GM21717 (cell line): ENCODE measurements at regions not wholly inside any gene's neighbourhood (a gene's known extent, or its start where the extent isn't known, plus 50 kb on each side); places are given as distances from the start of the nearest gene placed in this dataset.
"Not testable (repeated sequence)": the region's sequence is repeated elsewhere in the genome, so short reads cannot be mapped to it uniquely, and the experiment has no call there.

Experiments used
- ATAC-seq: cut with Tn5 transposase; IDR thresholded peaks from one replicate; pipeline ENCODE4 v1.9.1; 2021; ENCODE audit warnings: mild to moderate bottlenecking, moderate library complexity; ENCODE audit not compliant: unreplicated experiment

DNA sequence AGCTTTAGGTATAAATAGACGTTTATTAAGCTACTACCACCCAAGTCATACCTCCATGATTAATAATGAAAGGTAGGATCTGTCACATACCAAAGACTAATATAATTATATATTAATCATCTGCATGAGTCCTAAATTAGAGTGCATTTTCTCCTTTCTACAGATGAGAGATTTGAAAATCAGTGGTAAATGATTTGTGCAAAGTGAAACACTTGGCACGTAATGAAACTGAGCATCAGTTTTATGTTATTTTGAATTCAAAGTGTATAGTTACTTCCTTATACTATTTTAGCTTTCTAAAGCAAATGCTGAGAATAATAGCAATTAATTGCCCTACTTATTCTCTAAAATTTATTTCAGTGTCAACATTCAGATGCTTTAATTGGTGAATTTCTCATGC, 615.3 kb downstream of the TRIB2 start:
- ATAC-seq, result no peak

DNA sequence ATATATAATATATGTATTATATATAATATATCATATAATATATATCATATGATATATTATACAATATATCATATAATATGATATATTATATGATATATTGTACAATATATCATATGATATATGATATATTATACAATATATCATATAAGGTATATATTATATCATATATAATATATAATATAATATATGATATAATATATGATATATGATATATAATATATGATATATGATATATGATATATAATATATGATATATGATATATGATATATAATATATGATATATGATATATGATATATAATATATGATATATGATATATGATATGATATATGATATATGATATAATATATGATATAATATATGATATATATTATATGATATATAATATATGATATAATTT, 617.3 kb downstream of the TRIB2 start:
- not testable (repeated sequence) for ATAC-seq

GRCh38 chr2:13334545-13334944, 617.8 kb downstream of the TRIB2 start:
- ATAC-seq, result no peak

- no peak for ATAC-seq
Measured at GRCh38 chr2:13335862-13336535, 619.3 kb downstream of the TRIB2 start.

GRCh38 chr2:13351068-13351467, 634.3 kb downstream of the TRIB2 start:
- ATAC-seq, result no peak

DNA sequence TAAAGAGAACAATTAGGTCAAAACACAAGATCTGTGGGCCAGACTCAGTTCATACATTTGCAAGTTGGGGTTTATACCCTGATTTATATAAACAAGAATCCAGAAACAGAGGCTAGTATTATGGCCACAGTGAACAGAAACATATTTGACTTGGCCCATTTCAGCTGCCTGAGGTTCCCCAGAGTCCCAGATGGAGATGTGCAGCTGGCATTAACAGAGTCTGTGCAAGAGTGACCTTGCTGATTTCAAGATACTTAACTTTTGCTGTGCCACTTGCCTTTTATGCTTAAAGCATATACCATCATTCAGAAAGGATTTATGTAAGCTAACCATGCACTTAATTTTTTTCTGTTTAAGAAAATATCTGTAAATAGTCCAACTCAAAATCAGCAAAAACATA, 636.3 kb downstream of the TRIB2 start:
- ATAC-seq, result no peak

DNA sequence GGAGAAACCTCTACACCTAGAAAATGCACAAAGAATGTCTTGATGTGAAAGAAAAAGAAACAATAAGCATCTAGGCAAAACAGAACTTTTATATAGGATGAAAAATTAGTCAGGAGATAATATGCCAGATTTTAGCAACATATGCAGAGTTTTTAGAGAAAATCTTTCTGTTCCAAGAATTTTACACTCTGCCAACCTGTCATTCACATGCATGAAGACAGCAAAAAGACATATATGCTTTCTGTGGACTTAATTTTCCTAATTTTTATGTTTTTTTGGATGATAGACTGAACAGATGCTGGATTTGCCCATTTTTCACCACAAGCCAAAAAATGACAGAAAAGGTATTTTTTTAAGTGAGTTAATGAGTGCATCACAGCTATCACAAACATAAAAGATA, 637.3 kb downstream of the TRIB2 start:
- ATAC-seq, result no peak

- not testable (repeated sequence) for ATAC-seq
Measured at GRCh38 chr2:13381928-13382327, 665.2 kb downstream of the TRIB2 start.

DNA sequence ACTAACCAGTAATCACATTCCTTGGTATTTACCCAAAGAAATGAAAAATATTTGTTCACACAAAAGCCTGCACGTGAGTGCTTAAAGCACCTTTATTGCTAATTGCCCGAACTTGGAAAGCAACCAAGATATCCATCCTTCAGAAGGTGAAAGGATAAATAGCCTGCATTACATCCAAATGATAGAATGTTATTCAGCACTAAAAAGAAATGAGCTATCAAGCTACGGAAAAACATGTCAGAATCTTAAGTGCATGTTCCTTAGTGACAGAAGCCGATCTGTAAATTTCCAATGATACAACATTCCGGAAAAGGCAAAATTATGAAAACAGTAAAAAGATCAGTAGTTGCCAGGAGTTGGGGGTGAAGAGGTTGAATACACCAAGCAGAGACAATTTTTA, 672.4 kb downstream of the TRIB2 start:
- ATAC-seq, result not testable (repeated sequence)

DNA sequence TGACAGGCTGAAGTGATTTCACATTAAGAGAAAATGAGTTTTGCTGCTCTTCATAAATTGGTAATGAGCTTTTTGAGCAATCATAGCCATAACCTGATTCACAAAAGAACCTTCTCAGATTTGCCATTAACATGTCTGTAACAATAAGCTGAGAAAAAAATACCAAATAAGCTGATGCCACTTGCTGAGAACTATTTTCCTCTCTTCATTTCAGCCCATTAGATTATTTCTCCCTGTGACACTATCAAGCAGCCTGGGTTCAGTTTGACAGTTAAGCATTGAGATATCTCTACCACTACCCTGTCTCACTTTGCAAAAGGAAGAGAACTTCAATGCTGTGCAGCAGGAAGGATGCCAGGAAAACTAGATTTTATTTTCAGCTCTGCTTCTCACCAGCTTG, 673.9 kb downstream of the TRIB2 start:
- no peak for ATAC-seq

DNA sequence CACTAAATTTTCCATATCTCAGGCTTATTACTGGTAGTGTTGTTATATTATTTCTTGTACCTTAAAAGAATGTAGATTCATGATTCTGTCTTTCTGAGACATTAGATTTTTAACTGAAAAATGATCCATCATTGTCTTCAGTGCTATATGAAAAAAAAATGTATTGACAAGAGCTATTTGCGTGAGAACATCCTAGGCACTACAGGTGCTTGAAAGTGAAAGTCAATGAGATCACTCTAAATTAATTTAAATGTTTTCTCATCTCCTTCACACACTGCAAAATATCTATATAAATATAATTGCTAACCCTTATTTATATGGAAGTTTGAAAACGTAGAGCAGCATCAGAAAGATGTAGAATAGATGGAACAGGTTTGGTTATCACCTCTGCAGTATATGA, 684.6 kb downstream of the TRIB2 start:
- ATAC-seq, result no peak

DNA sequence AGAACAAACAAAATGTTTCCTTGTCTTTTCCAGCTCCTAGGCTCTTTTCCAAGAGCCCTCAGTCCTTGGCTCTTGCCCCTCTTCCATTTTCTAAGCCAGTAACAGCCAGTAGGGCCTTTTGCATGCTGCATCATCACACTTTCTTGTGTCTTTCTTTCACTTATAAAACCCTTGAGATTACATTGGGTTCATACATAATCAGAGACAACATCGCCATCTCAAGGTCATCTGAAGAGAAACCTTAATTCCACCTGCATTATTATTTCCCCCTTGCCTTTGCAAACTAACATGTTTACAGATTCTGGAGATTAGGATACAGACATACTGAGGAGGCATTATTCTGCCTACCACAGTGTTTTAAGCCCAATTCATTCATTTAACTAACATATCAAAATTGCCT, 697.3 kb downstream of the TRIB2 start:
- no peak for ATAC-seq

DNA sequence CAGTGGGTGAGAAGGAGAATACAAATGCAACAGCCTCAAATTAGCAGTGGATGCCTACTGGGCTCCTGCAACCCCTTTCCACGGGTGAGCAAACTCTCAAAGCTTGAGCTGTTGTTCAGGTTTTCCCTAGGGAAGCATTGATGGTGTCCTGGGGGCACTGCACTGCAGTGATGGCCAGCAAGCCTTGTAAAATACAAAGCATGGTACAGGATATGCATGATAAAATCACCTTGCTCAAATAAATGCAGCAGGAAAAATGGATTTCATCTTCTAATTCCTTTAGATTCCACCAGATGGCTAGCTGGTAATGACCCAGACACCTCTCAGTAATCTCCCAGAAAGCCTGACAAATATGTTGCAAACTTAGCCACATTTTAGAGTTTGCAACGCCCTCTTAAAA, 698.2 kb downstream of the TRIB2 start:
- ATAC-seq, result no peak

- ATAC-seq, result no peak
Measured at GRCh38 chr2:13433954-13434353, 717.2 kb downstream of the TRIB2 start.

DNA sequence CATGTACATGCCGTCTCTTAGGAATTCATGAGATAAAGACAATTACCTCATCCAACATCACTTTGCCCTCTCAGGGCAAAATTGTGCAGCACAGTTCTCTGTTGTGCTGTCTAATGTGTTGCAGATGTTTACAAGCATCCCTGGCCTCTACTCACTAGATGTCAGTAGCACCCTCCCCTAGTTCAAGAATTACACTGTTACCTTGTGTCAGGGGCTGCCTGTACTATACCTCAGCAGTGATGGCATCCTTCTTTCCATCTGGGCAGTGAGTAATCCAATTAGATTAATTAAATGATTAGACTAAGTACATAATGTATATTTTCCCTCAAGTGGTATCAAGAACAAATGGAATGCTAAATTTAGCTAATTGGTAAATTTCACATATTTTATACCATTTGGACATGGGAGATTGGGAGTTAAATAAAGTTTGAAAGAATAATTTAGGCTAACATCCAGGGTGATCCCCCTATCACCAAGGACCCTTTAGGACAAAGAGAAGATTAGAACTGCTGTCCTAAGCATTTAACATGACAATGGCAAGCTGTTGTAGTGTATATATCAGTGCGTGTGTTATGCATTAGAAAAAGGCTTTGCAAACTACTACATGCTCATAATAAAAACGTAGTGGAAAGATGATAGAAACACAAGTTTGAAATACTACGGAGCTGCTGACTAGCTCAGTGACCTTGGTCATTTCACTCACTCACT, 727.0 kb downstream of the TRIB2 start:
- ATAC-seq, result not testable (repeated sequence)

DNA sequence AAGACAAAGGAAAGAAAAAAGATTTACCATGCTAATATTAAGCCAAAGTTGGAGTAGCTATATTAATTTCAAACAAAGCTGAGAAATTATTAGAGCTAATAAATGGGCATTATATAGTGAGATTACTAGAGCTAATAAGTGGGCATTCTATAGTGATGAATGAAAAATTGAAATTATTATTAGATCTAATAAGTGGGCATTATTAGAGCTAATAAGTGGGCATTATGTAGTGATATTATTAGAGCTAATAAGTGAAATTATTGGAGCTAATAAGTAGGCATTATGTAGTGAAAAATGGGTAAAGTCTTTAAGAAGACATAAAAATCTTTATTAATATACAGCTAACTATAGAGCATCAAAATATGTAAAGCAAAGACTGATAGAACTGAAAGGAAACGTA, 745.7 kb downstream of the TRIB2 start:
- no peak for ATAC-seq

- no peak for ATAC-seq
Measured at GRCh38 chr2:13466076-13466475, 749.3 kb downstream of the TRIB2 start.

- ATAC-seq, result peak; percentile 77
Measured at GRCh38 chr2:13474538-13474937, 757.8 kb downstream of the TRIB2 start.

DNA sequence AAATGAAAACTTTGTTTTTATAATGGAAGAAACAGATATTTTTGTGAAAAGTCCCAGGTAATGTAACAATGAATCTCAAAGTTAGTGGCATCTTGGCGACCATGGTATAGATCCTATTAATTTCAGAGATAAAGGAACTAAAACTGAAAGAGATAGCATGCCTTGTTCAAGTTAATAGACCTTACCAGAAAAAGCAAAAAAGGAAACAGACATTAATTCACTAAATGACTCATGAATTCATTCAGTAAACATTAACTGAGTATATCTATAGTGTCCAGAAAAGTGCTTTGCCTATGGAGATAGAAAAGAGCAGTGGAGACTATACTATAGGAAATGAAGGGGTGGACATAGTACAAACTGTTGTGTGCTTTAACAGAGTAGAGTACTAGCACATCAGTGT, 763.3 kb downstream of the TRIB2 start:
- ATAC-seq, result peak; percentile 92

GRCh38 chr2:13481201-13481600, 764.5 kb downstream of the TRIB2 start:
- ATAC-seq, result no peak

DNA sequence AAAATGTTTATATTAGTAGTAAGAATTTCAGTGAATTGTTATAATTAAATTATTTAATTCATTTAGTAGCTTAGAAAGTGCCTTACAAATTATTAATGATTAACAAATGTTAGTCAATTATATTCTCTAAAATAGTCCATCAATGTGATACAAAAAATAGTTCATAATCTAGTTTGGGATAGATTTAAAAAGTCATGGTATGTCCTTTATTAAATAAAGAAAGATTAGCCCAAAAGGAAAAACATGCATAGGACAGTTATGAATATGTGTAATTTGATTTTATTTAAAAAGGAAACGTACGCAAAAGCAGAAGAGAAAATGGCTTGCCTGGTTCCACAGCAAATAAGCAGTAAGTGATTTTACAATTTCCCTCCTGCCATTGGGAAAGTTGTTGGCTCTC, 768.5 kb downstream of the TRIB2 start:
- ATAC-seq, result no peak

DNA sequence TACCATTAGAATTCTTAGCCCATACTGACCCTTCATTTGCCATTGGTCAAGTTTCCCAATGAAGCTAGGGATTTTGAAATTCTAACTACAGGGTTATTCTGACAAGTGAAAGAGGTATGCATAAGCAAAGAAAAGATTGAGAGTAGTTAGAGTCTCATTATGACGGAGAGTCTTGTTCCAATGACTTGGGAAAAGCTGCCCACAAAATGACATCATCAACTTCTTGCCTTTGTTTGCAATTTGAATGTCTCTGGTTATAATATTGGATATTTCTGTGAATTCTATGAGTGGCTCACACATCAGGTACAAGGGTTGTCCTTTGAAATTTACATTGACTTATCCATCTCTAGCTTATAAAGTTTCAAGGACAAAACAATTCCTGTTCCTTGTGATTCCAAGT, 772.2 kb downstream of the TRIB2 start:
- no peak for ATAC-seq

GRCh38 chr2:13492262-13492661, 775.5 kb downstream of the TRIB2 start:
- no peak for ATAC-seq
